ENCODE measurements at regions not wholly inside any gene's neighbourhood (a gene's known extent, or its start where the extent isn't known, plus 50 kb on each side); places are given as distances from the start of the nearest gene placed in this dataset.
A peak's percentile ranks its signal among the peaks of the same experiment; 100 is the strongest.

DNA sequence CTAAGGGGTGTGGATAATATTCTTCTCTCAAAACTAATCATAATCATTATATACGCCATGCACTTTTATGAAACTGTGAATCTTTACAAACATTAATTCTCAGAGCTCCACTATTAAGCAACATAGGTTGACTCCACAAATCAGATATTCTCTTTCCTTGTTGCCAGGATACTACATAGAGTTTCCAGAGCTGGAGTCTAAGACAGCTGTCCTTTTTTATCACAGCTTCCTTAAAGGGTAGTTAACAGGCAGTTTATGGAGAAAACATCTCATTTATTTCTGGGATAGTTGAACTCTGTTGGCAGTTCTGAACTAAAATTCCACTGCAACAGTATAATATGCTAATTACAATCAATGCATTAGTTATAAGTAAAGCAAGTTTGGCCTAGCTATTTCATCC lies 152.1 kb upstream of the PPP1R2C start:
- Mint-ChIP-seq H3K27me3 (ENCODE audit: low read depth) (no peaks in the 10 kb centered on the region), H3K4me1 (ENCODE audit: low read depth) (peaks cover 18% of the 10 kb centered on the region), H3K9me3 (no peaks in the 10 kb centered on the region), H3K36me3 (ENCODE audit: insufficient read depth) (no peaks in the 10 kb centered on the region), H3K4me3 (no peak overlapping the region)
- ATAC-seq (no peak), DNase-seq (no peak)

DNA sequence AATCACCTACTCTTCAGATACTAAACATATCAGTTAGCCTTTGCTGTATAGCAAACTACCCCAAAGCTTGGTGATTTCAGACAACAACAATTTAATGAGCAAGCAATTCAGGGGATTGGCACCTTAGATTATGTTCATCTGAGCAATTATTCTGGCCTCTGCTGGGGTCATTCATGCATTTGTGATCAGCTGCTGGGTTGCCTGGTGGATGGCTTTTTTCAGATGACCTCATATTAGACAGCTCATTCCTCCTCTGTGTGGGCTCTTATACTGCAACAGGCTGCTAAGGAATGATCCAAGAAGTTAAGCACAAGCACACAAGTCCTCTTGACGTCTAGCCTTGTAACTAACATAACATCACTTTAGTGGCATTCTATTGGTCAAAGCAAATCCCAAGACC lies 153.0 kb upstream of the PPP1R2C start:
- H3K36me3 Mint-ChIP-seq (ENCODE audit: insufficient read depth): no peaks in the 10 kb centered on the region
- ATAC-seq: no peak
- H3K27me3 Mint-ChIP-seq (ENCODE audit: low read depth): no peaks in the 10 kb centered on the region

DNA sequence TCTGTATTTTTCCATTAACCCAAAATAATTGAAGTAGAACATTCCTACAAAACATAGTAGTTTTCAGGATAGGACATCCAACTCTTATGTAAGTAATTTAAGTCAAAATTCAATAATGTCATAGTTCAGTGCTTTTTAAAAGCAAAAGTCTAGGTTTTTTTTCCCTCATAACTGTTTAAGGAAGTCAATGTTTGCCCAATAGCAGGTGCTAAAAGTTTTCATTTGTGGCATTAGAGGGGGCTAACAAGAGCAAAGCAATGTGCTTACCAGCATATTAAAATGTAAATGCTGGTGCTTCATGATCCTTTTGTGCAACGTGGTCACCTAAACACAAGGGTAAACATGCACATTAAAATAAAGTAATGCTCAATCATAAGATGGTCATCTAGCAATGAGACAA lies 155.2 kb upstream of the PPP1R2C start:
- H3K36me3 Mint-ChIP-seq (ENCODE audit: insufficient read depth): no peaks in the 10 kb centered on the region
- H3K9me3 Mint-ChIP-seq: no peaks in the 10 kb centered on the region
- H3K4me1 Mint-ChIP-seq (ENCODE audit: low read depth): peaks cover 22% of the 10 kb centered on the region
- no peak for ATAC-seq
- no peak for DNase-seq
- no peaks in the 10 kb centered on the region for H3K27me3 Mint-ChIP-seq (ENCODE audit: low read depth)
- no peak overlapping the region for H3K4me3 Mint-ChIP-seq

More for the DNA sequence above, 153.0 kb upstream of the PPP1R2C start:
- no peak for DNase-seq
- Mint-ChIP-seq H3K4me1 (ENCODE audit: low read depth) (peaks cover 19% of the 10 kb centered on the region), H3K4me3 (no peak overlapping the region), H3K9me3 (no peaks in the 10 kb centered on the region)

DNA sequence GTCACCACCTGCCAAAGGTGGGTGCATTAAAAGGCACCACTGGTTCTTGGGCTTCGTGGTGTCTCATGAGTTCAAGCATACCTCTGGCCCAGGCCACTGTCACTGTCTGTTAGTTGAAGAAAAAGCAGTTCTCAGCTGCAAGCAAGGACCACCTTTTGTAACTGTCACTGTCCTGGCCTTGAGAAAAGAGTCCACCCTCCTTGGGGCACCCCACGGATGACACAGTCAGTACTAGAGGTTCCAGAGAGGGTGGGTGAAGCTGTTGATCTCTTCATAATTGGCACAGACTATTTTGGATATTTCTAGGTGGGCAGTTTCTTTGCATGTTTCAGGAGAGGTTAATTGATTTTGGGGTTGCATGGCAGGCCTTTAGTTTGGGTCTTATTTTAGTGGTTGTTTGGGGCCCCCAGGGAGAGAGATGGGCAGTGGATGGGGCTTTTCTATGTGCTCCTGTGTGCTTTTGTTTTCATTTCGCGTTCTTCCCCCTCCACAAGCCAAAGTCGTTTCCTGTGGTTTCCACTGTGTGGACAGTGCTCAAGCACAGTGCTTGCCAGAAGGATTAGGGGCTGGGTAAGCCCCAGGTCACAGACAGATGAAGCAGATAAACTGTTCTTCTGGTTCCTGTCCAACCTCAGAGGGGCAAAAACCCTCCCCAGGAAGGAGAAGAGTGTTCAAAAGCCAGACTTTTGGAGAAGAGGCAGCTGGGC lies 156.2 kb upstream of the PPP1R2C start:
- Mint-ChIP-seq H3K36me3 (ENCODE audit: insufficient read depth) (no peaks in the 10 kb centered on the region), H3K9me3 (no peaks in the 10 kb centered on the region), H3K27me3 (ENCODE audit: low read depth) (no peaks in the 10 kb centered on the region), H3K4me1 (ENCODE audit: low read depth) (peaks cover 28% of the 10 kb centered on the region), H3K4me3 (peak overlapping the region; percentile 38)
- DNase-seq (no peak), ATAC-seq (peak in 1 of 2 donors; percentile 38)

DNA sequence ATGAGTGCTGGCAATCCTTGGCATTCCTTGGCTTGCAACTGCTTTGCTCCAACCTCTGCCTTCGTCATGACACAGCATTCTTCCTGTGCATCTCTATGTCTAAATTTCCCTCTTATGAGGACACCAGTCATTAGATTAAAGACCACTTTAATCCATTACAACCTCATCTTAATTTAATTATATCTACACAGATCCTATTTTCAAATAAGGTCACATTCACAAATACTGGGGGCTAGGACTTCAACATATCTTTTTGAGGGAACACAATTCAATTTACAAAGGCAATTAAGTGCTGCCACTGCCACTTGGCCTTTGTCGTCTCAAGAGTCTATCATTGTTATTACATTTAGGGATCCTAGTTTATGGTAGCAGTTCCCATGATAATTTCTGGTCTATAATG lies 163.7 kb upstream of the PPP1R2C start:
- H3K27me3 Mint-ChIP-seq (ENCODE audit: low read depth): no peaks in the 10 kb centered on the region
- H3K36me3 Mint-ChIP-seq (ENCODE audit: insufficient read depth): no peaks in the 10 kb centered on the region
- H3K4me3 Mint-ChIP-seq: no peak overlapping the region
- no peaks in the 10 kb centered on the region for H3K9me3 Mint-ChIP-seq
- no peak for ATAC-seq
- no peak for DNase-seq
- H3K4me1 Mint-ChIP-seq (ENCODE audit: low read depth): peaks cover 75% of the 10 kb centered on the region

DNA sequence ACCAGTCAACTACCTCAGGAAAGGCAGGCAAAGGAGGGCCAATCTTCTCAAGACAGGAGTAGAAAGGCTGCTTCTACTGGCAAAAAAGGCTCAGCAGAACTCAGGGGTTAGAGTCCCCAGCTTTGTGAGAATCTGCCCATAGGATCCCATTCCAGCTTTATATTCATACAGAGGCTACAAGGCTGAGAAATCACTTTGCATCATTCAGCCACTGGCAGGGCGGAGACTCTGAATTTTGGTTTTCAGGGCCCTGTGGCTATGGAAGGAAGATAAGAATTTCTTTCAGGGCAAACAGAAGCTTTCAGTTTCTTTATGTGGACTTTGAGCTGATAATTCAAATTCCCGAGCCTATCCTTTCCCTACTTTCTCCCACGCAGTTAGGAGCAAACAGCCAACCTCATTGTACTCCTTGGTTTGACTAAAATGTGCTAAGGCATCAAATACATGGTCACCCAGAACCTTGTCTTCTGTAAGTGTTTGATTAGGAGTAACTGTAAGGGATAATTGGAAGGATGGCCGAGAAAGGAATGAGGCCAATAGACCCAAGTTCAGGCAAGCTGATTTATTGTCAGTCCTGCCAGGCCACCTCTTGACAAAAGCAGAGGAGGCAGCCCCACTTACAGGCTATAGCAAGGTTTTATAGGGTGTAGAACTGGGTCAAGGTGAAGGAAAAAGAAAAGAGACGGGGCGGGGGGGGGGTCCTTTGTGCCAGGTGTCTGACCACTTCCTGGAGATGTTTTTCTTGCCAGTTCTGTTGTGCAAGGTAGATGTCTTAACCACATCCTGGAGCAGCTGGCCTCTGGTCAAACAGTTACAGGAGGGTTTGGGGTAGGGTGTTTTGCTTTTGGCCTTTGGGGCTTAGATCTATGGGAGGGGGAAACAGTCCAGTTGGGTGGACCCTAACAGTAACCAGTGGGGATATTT lies 165.3 kb upstream of the PPP1R2C start:
- H3K36me3 Mint-ChIP-seq (ENCODE audit: insufficient read depth): no peaks in the 10 kb centered on the region
- no peak for DNase-seq
- H3K4me1 Mint-ChIP-seq (ENCODE audit: low read depth): peaks cover 88% of the 10 kb centered on the region
- no peaks in the 10 kb centered on the region for H3K27me3 Mint-ChIP-seq (ENCODE audit: low read depth)
- H3K9me3 Mint-ChIP-seq: no peaks in the 10 kb centered on the region
- peak in 1 of 2 donors; percentile 12 for ATAC-seq
- H3K4me3 Mint-ChIP-seq: no peak overlapping the region

DNA sequence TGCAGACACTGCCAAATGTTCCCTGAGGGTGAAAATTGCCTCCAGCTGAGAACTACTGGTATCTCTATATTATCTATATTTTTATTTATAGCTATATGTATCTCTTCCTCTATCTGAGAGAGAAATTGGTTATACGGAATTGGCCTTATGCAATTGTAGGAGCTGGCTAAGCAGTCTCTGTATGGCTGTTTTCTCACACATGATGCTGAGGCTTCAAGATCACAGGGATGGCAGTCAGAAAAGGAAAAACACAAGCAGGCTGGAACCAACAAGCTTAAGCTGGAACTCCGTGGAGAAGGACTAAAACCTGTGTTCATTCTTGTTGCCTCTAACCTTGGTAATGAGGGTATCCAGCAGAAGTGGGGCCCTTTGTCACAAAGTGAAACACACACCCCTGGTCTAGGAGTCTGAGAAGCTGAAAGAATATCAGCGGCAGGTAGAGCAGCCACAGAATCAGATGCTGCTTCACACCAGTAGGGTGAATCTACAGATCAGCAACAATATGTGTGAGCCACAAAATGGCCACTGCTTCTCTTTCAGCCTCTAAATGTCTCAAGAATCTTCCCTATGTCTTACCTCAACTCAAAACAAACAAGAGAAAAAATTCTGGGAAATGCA lies 166.5 kb upstream of the PPP1R2C start:
- Mint-ChIP-seq H3K9me3 (no peaks in the 10 kb centered on the region), H3K36me3 (ENCODE audit: insufficient read depth) (no peaks in the 10 kb centered on the region), H3K4me3 (no peak overlapping the region), H3K27me3 (ENCODE audit: low read depth) (no peaks in the 10 kb centered on the region), H3K4me1 (ENCODE audit: low read depth) (peaks cover 93% of the 10 kb centered on the region)
- ATAC-seq (no peak), DNase-seq (no peak)

DNA sequence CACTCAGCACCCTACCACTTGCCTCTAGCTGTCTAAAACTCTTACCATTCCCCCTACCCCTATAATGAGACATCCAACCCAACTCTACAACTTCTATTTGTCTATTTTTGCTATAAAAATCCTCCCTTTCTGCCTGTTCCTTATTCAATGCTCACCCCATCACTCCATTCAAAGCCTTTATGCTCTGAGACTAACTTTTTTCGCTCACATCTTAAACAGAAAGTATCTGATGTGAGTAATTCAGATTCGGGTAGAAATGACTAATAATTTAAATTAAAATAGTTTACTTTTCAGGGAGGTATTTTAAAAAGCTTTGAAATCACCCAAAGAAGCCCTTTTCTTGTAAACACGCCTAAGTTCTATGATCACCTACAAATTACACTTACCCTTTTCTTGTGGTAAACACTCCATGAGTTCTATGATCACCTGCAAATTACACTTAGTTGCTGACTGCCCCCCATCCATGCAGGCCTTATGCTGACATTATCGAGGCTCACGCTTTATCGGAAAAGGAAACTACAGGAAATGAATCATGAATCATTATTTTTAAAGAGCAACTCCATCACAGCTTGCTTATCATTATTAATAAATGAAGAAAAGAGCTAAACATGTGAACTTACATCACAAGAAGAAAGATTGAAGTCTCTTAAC lies 168.7 kb upstream of the PPP1R2C start:
- DNase-seq (no peak), ATAC-seq (peak; percentile 51 to 57)
- Mint-ChIP-seq H3K27me3 (ENCODE audit: low read depth) (no peaks in the 10 kb centered on the region), H3K4me3 (peak overlapping the region; percentile 64), H3K4me1 (ENCODE audit: low read depth) (peaks cover 85% of the 10 kb centered on the region), H3K36me3 (ENCODE audit: insufficient read depth) (no peaks in the 10 kb centered on the region), H3K9me3 (no peaks in the 10 kb centered on the region)

DNA sequence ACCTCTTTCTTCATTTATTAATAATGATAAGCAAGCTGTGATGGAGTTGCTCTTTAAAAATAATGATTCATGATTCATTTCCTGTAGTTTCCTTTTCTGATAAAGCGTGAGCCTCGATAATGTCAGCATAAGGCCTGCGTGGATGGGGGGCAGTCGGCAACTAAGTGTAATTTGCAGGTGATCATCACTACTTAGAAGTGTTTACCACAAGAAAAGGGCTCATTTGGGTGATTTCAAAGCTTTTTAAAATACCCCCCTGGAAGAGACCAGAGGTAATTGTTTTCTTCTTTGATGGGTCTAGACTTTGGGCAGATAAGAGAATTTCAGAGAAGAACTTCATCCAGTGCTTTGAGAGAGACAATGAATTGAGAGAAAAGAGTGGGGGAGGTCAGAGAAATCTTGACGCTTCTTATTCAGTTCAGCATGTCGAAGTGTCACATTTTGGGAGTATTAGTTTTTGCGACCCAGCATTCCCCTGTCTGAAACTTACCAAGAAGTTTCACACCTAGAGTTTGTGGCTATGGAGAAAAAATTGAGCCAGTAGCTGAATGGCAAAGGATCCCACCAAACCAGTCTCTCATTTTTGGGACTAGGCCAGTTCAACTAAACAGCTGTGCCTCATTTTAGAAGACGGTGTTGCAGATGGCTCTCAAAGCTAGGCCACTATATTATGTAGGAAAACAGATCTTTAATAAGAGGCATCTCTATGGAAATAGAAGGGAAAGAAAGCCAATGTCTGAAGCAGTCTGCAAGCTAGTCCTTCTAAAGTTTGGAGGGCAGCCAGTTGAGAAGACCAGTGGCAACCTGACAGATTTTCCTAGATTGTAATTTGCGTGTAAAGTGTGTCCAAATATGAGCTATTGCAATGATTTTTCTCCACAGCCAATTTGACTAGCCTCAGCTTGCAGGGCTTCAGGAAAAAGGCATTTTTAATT lies 171.0 kb upstream of the PPP1R2C start:
- DNase-seq: peak; percentile 39
- ATAC-seq: peak; percentile 23 to 42
- no peaks in the 10 kb centered on the region for H3K27me3 Mint-ChIP-seq (ENCODE audit: low read depth)
- H3K4me1 Mint-ChIP-seq (ENCODE audit: low read depth): peaks cover 68% of the 10 kb centered on the region
- H3K36me3 Mint-ChIP-seq (ENCODE audit: insufficient read depth): no peaks in the 10 kb centered on the region
- H3K4me3 Mint-ChIP-seq: peak overlapping the region; percentile 11
- no peaks in the 10 kb centered on the region for H3K9me3 Mint-ChIP-seq

DNA sequence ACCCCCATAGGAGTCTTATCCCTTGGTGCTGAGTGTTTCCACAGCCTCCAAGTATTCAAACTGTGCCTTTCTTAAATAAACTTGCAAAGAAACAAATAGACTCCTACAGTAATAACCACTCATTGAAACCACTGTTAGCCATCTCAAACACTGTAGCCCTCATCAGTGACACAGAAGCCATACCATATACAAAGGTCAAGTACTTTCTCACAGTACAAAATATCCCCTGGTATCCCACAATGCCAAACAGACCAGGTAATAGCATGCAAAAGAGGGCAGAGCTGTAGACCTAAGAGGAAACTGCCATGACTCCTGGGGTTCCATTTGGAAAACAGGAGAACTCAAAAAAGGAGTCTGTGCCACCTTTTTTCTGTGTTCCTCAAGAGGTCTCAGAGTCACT lies 173.8 kb upstream of the PPP1R2C start:
- Mint-ChIP-seq H3K4me3 (no peak overlapping the region), H3K27me3 (ENCODE audit: low read depth) (no peaks in the 10 kb centered on the region), H3K9me3 (no peaks in the 10 kb centered on the region), H3K4me1 (ENCODE audit: low read depth) (peaks cover 52% of the 10 kb centered on the region), H3K36me3 (ENCODE audit: insufficient read depth) (no peaks in the 10 kb centered on the region)
- no peak for DNase-seq
- peak in 1 of 2 donors; percentile 10 for ATAC-seq

DNA sequence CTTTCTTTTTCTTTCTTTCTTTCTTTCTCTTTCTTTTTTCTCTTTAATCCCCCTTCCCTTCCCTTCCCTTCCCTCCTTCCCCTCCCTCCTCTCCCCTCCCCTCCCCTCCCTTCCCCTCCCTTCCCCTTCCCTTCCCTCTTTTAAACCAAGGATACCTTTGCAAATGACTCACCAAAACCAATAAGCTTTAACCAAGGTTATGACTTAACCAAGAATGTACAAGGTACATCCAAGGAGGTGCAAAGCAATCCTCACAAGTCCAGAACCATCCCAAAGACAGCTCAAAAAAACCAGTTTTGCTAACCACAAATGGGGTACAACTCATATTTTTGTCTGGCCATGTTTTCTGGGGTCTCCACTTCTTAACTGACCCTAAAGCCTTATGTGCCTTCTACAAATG lies 174.7 kb upstream of the PPP1R2C start:
- no peak for DNase-seq
- Mint-ChIP-seq H3K36me3 (ENCODE audit: insufficient read depth) (no peaks in the 10 kb centered on the region), H3K9me3 (no peaks in the 10 kb centered on the region), H3K4me1 (ENCODE audit: low read depth) (peaks cover 43% of the 10 kb centered on the region), H3K27me3 (ENCODE audit: low read depth) (no peaks in the 10 kb centered on the region), H3K4me3 (no peak overlapping the region)
- no peak for ATAC-seq

DNA sequence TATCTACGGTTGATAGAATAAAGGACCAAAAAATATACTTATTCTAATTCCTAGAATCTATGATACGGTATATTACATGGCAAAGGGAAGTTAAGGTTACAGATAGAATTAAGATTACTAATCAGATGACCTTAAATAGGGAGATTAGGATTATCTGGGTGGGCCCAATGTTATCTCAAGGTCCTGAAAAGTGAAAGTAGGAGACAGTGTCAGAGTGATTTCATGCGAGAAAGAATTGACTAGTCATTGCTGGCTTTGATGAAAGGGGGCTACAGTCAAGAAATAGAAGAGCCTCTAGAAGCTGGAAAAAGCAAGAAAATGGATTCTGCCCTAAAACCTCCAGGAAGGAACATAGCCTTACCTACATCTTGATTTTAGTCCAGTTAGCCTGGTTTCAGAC lies 176.9 kb upstream of the PPP1R2C start:
- no peaks in the 10 kb centered on the region for H3K9me3 Mint-ChIP-seq
- H3K4me3 Mint-ChIP-seq: no peak overlapping the region
- no peak for DNase-seq
- H3K27me3 Mint-ChIP-seq (ENCODE audit: low read depth): no peaks in the 10 kb centered on the region
- no peaks in the 10 kb centered on the region for H3K36me3 Mint-ChIP-seq (ENCODE audit: insufficient read depth)
- H3K4me1 Mint-ChIP-seq (ENCODE audit: low read depth): peaks cover 22% of the 10 kb centered on the region
- ATAC-seq: no peak

DNA sequence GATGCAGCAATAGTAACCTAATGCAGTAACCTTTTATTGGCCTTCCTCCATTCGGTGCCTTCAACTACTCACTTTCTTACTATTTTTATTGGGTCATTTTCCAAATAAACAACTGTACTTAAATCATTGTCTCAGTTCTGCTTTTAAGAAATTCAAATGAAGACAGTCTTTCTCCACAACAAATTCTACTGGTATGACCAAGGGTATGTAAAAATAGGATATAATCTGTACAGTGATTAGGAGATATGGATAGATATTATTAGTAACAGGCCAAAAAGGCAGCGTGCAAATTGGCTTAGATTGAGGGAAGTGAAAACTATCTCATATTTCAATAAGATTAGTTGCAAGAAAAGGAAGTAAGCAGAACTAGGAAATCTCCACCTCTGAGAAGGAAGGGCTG lies 177.4 kb upstream of the PPP1R2C start:
- Mint-ChIP-seq H3K4me3 (no peak overlapping the region), H3K27me3 (ENCODE audit: low read depth) (no peaks in the 10 kb centered on the region), H3K4me1 (ENCODE audit: low read depth) (peaks cover 21% of the 10 kb centered on the region), H3K36me3 (ENCODE audit: insufficient read depth) (no peaks in the 10 kb centered on the region), H3K9me3 (no peaks in the 10 kb centered on the region)
- DNase-seq (no peak), ATAC-seq (no peak)

All from activated T-cell treated with anti-CD3 and anti-CD28 coated beads, Interleukin-2, amount 50 U/mL, for 4 hours (primary cell).